Bone marrow (tissue), 2 donors: ENCODE measurements at regions not wholly inside any gene's neighbourhood (a gene's known extent, or its start where the extent isn't known, plus 50 kb on each side); places are given as distances from the start of the nearest gene placed in this dataset.
A peak's percentile ranks its signal among the peaks of the same experiment; 100 is the strongest.
"Not testable (repeated sequence)": the region's sequence is repeated elsewhere in the genome, so short reads cannot be mapped to it uniquely, and the experiment has no call there.

ENCODE experiments used
- DNase-seq, 2 donors: peaks; one replicate each; lab custom pipeline; 2025; lab: John Stamatoyannopoulos, UW

- DNase-seq = not testable (repeated sequence)
Measured at GRCh38 chr15:30760633-30761032, 134.7 kb downstream of the ARHGAP11B start.

- DNase-seq = not testable (repeated sequence)
Measured at GRCh38 chr15:30761365-30761764, 135.4 kb downstream of the ARHGAP11B start.

GRCh38 chr15:30769390-30770124 is 134.2 kb upstream of the FAN1 start:
- DNase-seq = not testable (repeated sequence)

- DNase-seq = no peak
Measured at GRCh38 chr15:30770759-30771158, 133.0 kb upstream of the FAN1 start.

- no peak for DNase-seq
Measured at GRCh38 chr15:30783019-30783418, 120.7 kb upstream of the FAN1 start.

GRCh38 chr15:30788595-30788994 is 115.1 kb upstream of the FAN1 start:
- DNase-seq = no peak

GRCh38 chr15:30791239-30792175 is 112.2 kb upstream of the FAN1 start:
- DNase-seq = no peak

DNA sequence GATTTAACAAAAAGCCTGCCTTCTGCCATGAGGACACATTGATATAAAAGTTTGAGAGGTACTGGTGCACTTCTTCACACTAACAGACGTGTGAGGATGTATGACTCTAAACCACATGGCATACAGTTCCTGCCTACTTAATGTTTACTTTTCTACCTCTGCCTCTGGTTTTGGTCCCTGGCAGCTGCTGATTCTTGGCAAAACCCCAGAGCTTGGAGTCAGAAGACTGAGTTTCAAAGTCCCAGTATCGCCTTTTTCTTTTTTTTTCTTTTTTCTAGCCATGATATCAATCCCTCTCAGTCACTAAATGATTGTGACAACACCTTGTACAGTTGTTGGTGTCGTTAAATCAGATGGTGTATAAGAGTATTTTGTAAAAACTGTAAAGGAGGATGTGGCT is 110.9 kb upstream of the FAN1 start:
- DNase-seq = not testable (repeated sequence)

DNA sequence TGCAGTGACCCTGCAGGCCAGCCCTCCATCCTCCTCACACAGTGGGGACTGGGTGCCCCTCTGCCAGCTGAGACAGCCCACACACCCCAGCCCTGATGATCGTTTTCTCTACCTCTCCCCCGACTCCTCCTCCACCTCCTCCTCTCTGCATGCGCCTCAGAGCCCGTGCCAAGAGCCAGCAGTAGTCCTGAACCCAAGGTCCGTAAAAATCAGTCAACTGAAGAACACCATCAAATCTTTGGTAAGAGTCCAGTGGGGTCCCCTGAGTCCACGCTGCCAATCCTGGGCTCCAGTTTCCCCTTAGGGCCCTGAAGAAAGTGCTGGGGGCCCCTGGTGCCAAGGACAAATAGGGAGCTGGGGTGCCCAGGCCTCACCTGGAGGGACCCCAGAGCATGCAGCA is 109.3 kb upstream of the FAN1 start:
- DNase-seq = no peak

DNA sequence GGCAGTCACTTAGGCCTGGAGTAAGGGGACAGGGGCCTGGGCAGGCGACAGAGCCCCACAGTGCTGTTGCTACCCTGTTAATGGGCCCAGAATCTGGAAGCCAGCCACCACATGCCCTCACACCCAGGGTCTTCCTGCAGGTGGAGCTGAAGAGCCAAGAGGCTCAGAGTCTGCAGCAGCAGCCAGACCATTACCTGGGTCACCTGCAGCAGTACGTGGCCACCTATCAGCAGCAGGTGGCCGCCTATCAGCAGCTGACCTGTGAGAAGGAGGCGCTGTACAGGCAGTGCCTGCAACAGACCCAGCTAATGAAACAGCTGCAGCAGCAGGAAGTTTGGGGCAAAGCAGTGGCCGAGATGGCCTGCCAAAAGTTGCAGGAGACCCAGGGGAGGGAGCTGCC is 104.2 kb upstream of the FAN1 start:
- DNase-seq = not testable (repeated sequence)

DNA sequence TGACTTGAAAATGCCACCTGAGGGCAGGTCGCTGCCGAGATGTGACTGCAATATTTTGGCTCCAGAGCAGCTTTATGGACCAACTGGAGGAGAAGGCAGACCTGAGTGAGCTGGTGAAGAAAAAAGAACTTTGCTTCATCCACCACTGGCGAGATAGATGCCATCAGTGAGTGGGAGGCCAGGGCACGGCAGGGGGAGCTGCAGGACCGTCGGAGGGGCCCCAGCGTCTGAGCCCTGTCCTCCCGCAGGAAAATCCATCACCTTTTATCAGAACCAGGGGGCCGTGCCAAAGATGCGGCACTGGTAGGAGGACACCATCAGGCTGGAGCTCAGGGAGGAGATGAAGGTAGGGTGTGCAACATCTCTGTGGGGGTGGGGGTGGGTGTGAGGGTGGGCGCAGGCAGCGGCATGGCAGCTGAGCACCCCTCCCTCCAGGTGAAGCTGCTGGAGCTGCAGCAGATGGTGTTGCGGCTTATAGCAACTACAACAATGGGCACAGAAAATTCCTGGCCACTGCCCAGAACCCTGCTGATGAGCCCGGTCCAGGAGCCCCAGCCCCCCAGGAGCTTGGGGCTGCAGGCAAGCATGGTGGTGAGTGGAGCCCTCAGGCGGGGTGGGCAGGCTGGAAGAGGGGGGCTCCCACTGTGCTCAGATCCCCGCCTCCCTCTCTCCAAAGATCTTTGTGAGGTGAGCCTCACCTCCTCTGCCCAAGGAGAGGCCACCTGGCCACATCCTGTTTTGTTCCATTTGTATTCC is 102.4 kb upstream of the FAN1 start:
- DNase-seq = not testable (repeated sequence)

- DNase-seq = not testable (repeated sequence)
Measured at GRCh38 chr15:30802001-30802400, 101.7 kb upstream of the FAN1 start.

DNA sequence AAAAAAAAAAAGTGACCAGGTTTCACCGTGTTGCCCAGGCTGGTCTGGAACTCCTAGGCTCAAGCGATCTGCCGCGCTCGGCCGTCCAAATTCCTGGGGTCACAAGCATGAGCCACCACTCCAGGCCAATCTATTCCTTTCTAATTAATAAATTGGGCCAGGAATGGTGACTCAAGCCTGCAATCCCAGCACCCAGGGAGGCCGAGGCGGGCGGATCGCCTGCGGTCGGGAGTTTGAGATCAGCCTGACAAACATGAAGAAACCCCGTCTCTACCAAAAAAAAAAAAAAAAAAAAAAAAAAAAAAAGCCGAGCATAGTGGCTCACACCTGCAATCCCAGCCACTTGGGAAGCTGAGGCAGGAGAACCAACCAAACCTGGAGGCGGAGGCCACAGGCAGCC is 100.0 kb upstream of the FAN1 start:
- DNase-seq = not testable (repeated sequence)

DNA sequence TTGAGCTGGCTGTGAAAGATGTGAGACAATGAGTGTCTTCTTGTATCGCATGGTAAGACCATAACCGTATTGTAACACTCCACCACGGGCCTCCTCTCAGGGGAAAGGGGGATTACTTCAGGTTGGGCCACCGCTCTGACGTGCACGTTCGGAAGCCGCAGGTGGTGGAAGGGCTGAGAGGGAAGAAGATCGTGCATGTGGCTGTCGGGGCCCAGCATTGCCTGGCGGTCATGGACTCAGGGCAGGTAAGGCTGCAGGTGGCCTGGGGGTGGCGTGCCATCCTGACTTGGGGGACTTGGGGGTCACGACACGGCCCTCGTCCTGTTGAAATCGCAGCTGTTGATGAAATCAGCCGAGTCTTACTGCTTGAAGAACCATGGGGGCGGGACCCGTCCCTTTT is 87.3 kb upstream of the FAN1 start:
- no peak for DNase-seq

DNA sequence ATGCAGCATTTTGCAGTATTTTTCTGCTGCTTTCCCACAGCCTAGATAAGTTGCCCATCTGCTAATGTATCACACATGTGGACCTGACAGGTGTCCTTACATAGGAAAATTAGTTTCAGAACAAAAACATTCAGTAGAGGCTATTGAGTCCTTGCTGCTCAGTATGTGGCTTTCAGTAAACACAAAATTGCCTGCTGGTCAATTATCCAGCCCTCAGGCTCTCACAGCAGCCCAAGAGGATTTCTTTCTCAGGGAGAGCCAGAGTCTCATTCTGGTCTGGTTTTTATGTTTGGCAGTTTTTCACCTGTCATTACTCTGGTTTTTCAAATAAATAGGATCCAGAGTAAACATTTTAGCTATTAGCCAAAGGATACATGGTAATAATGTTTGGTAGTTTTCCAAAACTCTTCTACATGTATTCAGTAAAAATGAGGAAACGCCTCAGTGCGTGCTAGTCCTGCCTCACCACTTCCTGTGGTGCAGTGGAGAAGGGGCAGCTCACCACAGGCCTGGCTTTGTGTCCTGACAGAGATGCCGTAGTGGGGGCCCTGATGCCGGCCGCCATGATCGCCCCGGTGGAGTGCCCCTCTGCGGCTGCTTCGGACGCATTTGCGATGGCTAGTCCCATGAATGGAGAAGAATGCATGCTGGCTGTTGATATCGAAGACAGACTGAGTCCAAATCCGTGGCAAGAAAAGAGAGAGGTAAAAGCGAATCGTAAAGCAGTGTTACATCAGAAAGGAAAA is 80.5 kb upstream of the FAN1 start:
- DNase-seq = peak; percentile 15 to 65

- no peak for DNase-seq
Measured at GRCh38 chr15:30824518-30825195, 79.1 kb upstream of the FAN1 start.

DNA sequence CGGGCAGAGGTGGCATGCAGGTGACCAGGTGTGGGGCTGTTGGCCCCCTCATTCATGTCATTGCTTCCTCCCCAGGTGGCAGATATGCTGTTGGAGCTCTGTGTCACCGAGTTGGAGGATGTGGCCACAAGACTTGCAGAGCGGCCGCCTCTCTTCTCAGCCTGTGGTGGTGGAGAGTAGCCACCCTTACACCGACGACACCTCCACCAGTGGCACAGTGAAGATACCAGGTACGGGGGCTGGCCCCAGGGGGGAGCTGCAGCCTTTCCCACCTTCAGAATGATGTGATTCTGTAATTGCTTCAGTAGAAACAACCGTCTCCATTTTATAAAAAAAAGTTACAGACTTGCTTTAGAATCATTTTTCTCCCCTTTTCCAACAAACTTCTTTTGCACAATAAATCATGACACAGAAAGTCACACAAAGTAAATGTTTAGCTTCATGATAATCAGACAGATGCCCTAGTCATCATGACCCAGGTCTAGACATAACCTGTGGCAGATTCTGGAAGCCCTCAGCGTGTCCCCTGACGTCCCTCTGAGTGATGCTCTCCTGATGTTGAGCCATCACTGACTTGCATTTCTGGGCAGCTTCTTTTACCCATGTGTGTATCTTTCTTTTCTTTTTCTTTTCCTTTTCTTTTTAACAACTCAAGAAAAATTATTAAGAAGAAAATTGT is 76.0 kb upstream of the FAN1 start:
- DNase-seq = no peak

- not testable (repeated sequence) for DNase-seq
Measured at GRCh38 chr15:30828304-30828639, 75.4 kb upstream of the FAN1 start.

- no peak for DNase-seq
Measured at GRCh38 chr15:30830961-30831360, 72.8 kb upstream of the FAN1 start.

- DNase-seq = not testable (repeated sequence)
Measured at GRCh38 chr15:30833379-30833778, 70.3 kb upstream of the FAN1 start.

GRCh38 chr15:30841639-30842038 is 62.1 kb upstream of the FAN1 start:
- DNase-seq = not testable (repeated sequence)
